GM23338 (cell line): ENCODE measurements at regions not wholly inside any gene's neighbourhood (a gene's known extent, or its start where the extent isn't known, plus 50 kb on each side); places are given as distances from the start of the nearest gene placed in this dataset.

Experiments
- ATAC-seq: fragments of 200-7000 bp; cut with Tn5 transposase; 3 replicates; pipeline ENCODE4 v1.9.1; 2020
- DNase-seq: peaks from one replicate; pipeline ENCODE4 v3.0.0-alpha.2; 2015; ENCODE audit warnings: low spot score
- H2AFZ ChIP-seq: fragments of 200-600 bp; sonication (generic); 2 replicates; pipeline ENCODE4 v1.8.0; 2016; ENCODE audit warnings: antibody characterized with exemption, mild to moderate bottlenecking, moderate library complexity
- H3F3A ChIP-seq: fragments of 200-600 bp; sonication (generic); replicated peaks from 2 replicates; pipeline ENCODE4 v1.8.0; 2017; ENCODE audit warnings: antibody characterized with exemption, mixed run types, low read depth
- H3K27ac ChIP-seq: fragments of 200-600 bp; sonication (generic); 2 replicates; pipeline ENCODE4 v1.6.1; 2016; ENCODE audit warnings: low read depth
- H3K27me3 ChIP-seq: fragments of 200-600 bp; sonication (generic); 2 replicates; pipeline ENCODE4 v1.8.0; 2016; ENCODE audit warnings: mild to moderate bottlenecking, mixed run types, moderate library complexity; ENCODE audit not compliant: insufficient read depth
- H3K36me3 ChIP-seq: fragments of 200-600 bp; sonication (generic); 2 replicates; pipeline ENCODE4 v1.8.0; 2016; ENCODE audit warnings: mild to moderate bottlenecking; ENCODE audit not compliant: insufficient read depth
- H3K4me1 ChIP-seq: fragments of 200-600 bp; sonication (generic); 2 replicates; pipeline ENCODE4 v1.8.0; 2016; ENCODE audit warnings: mild to moderate bottlenecking, moderate library complexity; ENCODE audit not compliant: insufficient read depth
- H3K4me2 ChIP-seq: fragments of 200-600 bp; sonication (generic); 2 replicates; pipeline ENCODE4 v1.7.1; 2017; ENCODE audit warnings: mixed run types
- H3K4me3 ChIP-seq: fragments of 200-600 bp; sonication (generic); 2 replicates; pipeline ENCODE4 v1.6.1; 2016; ENCODE audit warnings: mixed run types
- H3K79me2 ChIP-seq: fragments of 200-600 bp; sonication (generic); replicated peaks from 2 replicates; pipeline ENCODE4 v1.8.0; 2017; ENCODE audit warnings: mild to moderate bottlenecking; ENCODE audit not compliant: insufficient read depth
- H3K9me2 ChIP-seq: fragments of 200-600 bp; sonication (generic); 2 replicates; pipeline ENCODE4 v1.8.0; 2017; ENCODE audit not compliant: insufficient read depth
- H4K20me1 ChIP-seq: fragments of 200-600 bp; sonication (generic); replicated peaks from 2 replicates; pipeline ENCODE4 v1.8.0; 2017; ENCODE audit warnings: mild to moderate bottlenecking; ENCODE audit not compliant: insufficient read depth
- H3K27ac Mint-ChIP-seq: 2 replicates; pipeline ENCODE4 v1.8.0; 2020; ENCODE audit warnings: inconsistent platforms, mild to moderate bottlenecking, moderate library complexity, mixed read lengths
- H3K27me3 Mint-ChIP-seq: 3 replicates; pipeline ENCODE4 v1.8.0; 2022; ENCODE audit warnings: low read depth, mild to moderate bottlenecking, moderate library complexity, mixed read lengths, inconsistent platforms; ENCODE audit not compliant: insufficient read depth, poor library complexity
- H3K36me3 Mint-ChIP-seq: 3 replicates; pipeline ENCODE4 v1.8.0; 2021; ENCODE audit warnings: low read depth, mild to moderate bottlenecking, inconsistent platforms, moderate library complexity, mixed read lengths
- H3K4me1 Mint-ChIP-seq: 3 replicates; pipeline ENCODE4 v1.8.0; 2020; ENCODE audit warnings: mild to moderate bottlenecking, inconsistent platforms, mixed read lengths
- H3K4me3 Mint-ChIP-seq: 3 replicates; pipeline ENCODE4 v1.8.0; 2021; ENCODE audit warnings: moderate library complexity, mild to moderate bottlenecking, inconsistent platforms, mixed read lengths
- H3K9me3 Mint-ChIP-seq: 3 replicates; pipeline ENCODE4 v1.8.0; 2020; ENCODE audit warnings: moderate library complexity, mild to moderate bottlenecking, inconsistent platforms, mixed read lengths
- CREB1 ChIP-seq: fragments of 250-450 bp; sonication (Bioruptor Pico); IDR thresholded peaks from 2 replicates; pipeline ENCODE4 v1.5.0; 2020; ENCODE audit warnings: low read depth, mild to moderate bottlenecking, moderate library complexity
- CTCF ChIP-seq, 2 experiments: fragments of 200-600 bp in 1 of 2; sonication (generic) in 1 of 2; conservative IDR thresholded peaks; 2 replicates each; pipeline versions ENCODE4 v1.5.1 to v1.6.1; 2016 to 2017; ENCODE audit warnings: antibody characterized with exemption in 2 of 2, low read depth in 2 of 2, mild to moderate bottlenecking in 2 of 2, moderate library complexity in 1 of 2
- ETS1 ChIP-seq: IDR thresholded peaks from 2 replicates; pipeline ENCODE4 v1.6.1; 2016; ENCODE audit warnings: antibody characterized with exemption
- EZH2 ChIP-seq: fragments of 200-600 bp; sonication (generic); IDR thresholded peaks from one replicate; pipeline ENCODE4 v1.8.0; 2017; ENCODE audit warnings: antibody characterized with exemption, mild to moderate bottlenecking, low read depth; ENCODE audit not compliant: unreplicated experiment
- EZH2phosphoT487 ChIP-seq: fragments of 200-600 bp; sonication (generic); IDR thresholded peaks from one replicate; pipeline ENCODE4 v1.8.1; 2018; ENCODE audit warnings: antibody characterized with exemption; ENCODE audit not compliant: unreplicated experiment
- JUNB ChIP-seq: IDR thresholded peaks from one replicate; pipeline ENCODE4 v1.6.1; 2016; ENCODE audit warnings: antibody characterized with exemption; ENCODE audit not compliant: unreplicated experiment
- NANOG ChIP-seq: IDR thresholded peaks from 2 replicates; pipeline ENCODE4 v1.6.1; 2016; ENCODE audit warnings: antibody characterized with exemption, borderline replicate concordance
- POLR2AphosphoS5 ChIP-seq: IDR thresholded peaks from 2 replicates; pipeline ENCODE4 v1.6.1; 2016; ENCODE audit warnings: antibody characterized with exemption, low read depth
- REST ChIP-seq: IDR thresholded peaks from one replicate; pipeline ENCODE4 v1.6.1; 2018; ENCODE audit warnings: antibody characterized with exemption; ENCODE audit not compliant: unreplicated experiment
- STAT1 ChIP-seq: IDR thresholded peaks from one replicate; pipeline ENCODE4 v1.6.1; 2016; ENCODE audit warnings: antibody characterized with exemption; ENCODE audit not compliant: unreplicated experiment
- ZNF114 ChIP-seq: fragments of 250-450 bp; sonication (Bioruptor Pico); IDR thresholded peaks from 2 replicates; pipeline ENCODE4 v1.5.0; 2020; ENCODE audit warnings: mild to moderate bottlenecking, moderate library complexity
- ZNF331 ChIP-seq: fragments of 250-450 bp; sonication (Bioruptor Pico); IDR thresholded peaks from 2 replicates; pipeline ENCODE4 v1.5.0; 2020; ENCODE audit warnings: low read depth, mild to moderate bottlenecking, moderate library complexity

GRCh38 chr11:31973172-31973571 is 117.7 kb upstream of the RCN1 start:
- H3K9me2 ChIP-seq = no peaks in the 10 kb centered on the region
- H2AFZ ChIP-seq = 0 out of 2 replicates have a peak overlapping the region, but pooled peaks have one; percentile 40
- Mint-ChIP-seq H3K27me3 (peaks cover 4% of the 10 kb centered on the region), H3K9me3 (peaks cover 19% of the 10 kb centered on the region), H3K4me3 (no peak overlapping the region), H3K36me3 (peaks cover 8% of the 10 kb centered on the region; the same call in 2 of the 3 replicates), H3K4me1 (peaks cover 3% of the 10 kb centered on the region; the same call in 2 of the 3 replicates), H3K27ac (no peak overlapping the region)
- H3F3A ChIP-seq = no peaks in the 10 kb centered on the region
- no peaks in the 10 kb centered on the region for H3K4me1 ChIP-seq
- H3K36me3 ChIP-seq = no peaks in the 10 kb centered on the region
- H3K4me3 ChIP-seq = no peak overlapping the region
- H3K79me2 ChIP-seq = no peaks in the 10 kb centered on the region
- TF ChIP-seq CREB1 (CRISPR knock-in tag) (no peak), EZH2phosphoT487 (no peak), ZNF114 (CRISPR knock-in tag) (no peak), ETS1 (no peak), POLR2AphosphoS5 (no peak), NANOG (no peak), REST (no peak), ZNF331 (CRISPR knock-in tag) (no peak), JUNB (no peak), CTCF (conservative IDR thresholded peaks at IDR 0.05; ENCODE audit: low read depth in 2 of 2) (no peak), STAT1 (no peak), EZH2 (no peak)
- H3K4me2 ChIP-seq = no peak overlapping the region
- no peak overlapping the region for H3K27ac ChIP-seq
- DNase-seq (no peak), ATAC-seq (no peak)
- H3K27me3 ChIP-seq = no peaks in the 10 kb centered on the region
- H4K20me1 ChIP-seq = no peaks in the 10 kb centered on the region
